ENCODE measurements at regions not wholly inside any gene's neighbourhood (a gene's known extent, or its start where the extent isn't known, plus 50 kb on each side); places are given as distances from the start of the nearest gene placed in this dataset.
"Not testable (repeated sequence)": the region's sequence is repeated elsewhere in the genome, so short reads cannot be mapped to it uniquely, and the experiment has no call there.

- no peak for DNase-seq
These were observed 77.8 kb upstream of the TBC1D5 start for GRCh38 chr3:17820275-17820674.

- DNase-seq = not testable (repeated sequence)
These were observed 75.5 kb upstream of the TBC1D5 start for GRCh38 chr3:17817973-17818372.

- no peak for DNase-seq
These were observed 75.1 kb upstream of the TBC1D5 start for GRCh38 chr3:17817545-17817944.

GRCh38 chr3:17816839-17817238 is 74.4 kb upstream of the TBC1D5 start:
- DNase-seq = not testable (repeated sequence)

- DNase-seq = not testable (repeated sequence)
These were observed 69.9 kb upstream of the TBC1D5 start for GRCh38 chr3:17812328-17812727.

- no peak for DNase-seq
These were observed 69.2 kb upstream of the TBC1D5 start for GRCh38 chr3:17811646-17812045.

- no peak for DNase-seq
These were observed 68.3 kb upstream of the TBC1D5 start for GRCh38 chr3:17810759-17811158.

- no peak for DNase-seq
These were observed 66.6 kb upstream of the TBC1D5 start for GRCh38 chr3:17808994-17809393.

GRCh38 chr3:17806876-17807275 is 64.4 kb upstream of the TBC1D5 start:
- no peak for DNase-seq

- no peak for DNase-seq
These were observed 63.8 kb upstream of the TBC1D5 start for GRCh38 chr3:17806201-17806600.

- no peak for DNase-seq
These were observed 63.1 kb upstream of the TBC1D5 start for GRCh38 chr3:17805461-17805940.

- no peak for DNase-seq
These were observed 60.5 kb upstream of the TBC1D5 start for GRCh38 chr3:17802950-17803349.

GRCh38 chr3:17801131-17801530 is 58.7 kb upstream of the TBC1D5 start:
- DNase-seq = no peak

- DNase-seq = no peak
These were observed 57.8 kb upstream of the TBC1D5 start for GRCh38 chr3:17800232-17800631.

GRCh38 chr3:17799312-17799711 is 56.9 kb upstream of the TBC1D5 start:
- no peak for DNase-seq

- DNase-seq = no peak
These were observed 55.6 kb upstream of the TBC1D5 start for GRCh38 chr3:17798000-17798399.

- DNase-seq = no peak
These were observed 53.3 kb upstream of the TBC1D5 start for GRCh38 chr3:17795711-17796110.

- no peak for DNase-seq
These were observed 52.8 kb upstream of the TBC1D5 start for GRCh38 chr3:17795280-17795679.

GRCh38 chr3:17793542-17794195 is 51.2 kb upstream of the TBC1D5 start:
- no peak for DNase-seq
